Fibroblast of skin of back (primary cell): ENCODE measurements at regions not wholly inside any gene's neighbourhood (a gene's known extent, or its start where the extent isn't known, plus 50 kb on each side); places are given as distances from the start of the nearest gene placed in this dataset.

ENCODE experiments used
- DNase-seq: peaks from one replicate; pipeline ENCODE4 v3.0.0-alpha.2; 2013

GRCh38 chr14:54209511-54210250 is 187.1 kb upstream of the CDKN3 start:
- peak; percentile 69 for DNase-seq

GRCh38 chr14:54211551-54212308 is 185.1 kb upstream of the CDKN3 start:
- DNase-seq, result peak; percentile 91

- peak; percentile 3 for DNase-seq
These were observed 183.3 kb upstream of the CDKN3 start for GRCh38 chr14:54213536-54213935.

- no peak for DNase-seq
These were observed 180.0 kb upstream of the CDKN3 start for GRCh38 chr14:54216827-54217226.

GRCh38 chr14:54219261-54220070 is 177.3 kb upstream of the CDKN3 start:
- no peak for DNase-seq

- DNase-seq, result no peak
These were observed 176.6 kb upstream of the CDKN3 start for GRCh38 chr14:54220071-54220703.

- DNase-seq, result no peak
These were observed 175.9 kb upstream of the CDKN3 start for GRCh38 chr14:54220704-54221431.

GRCh38 chr14:54221432-54221803 is 175.4 kb upstream of the CDKN3 start:
- DNase-seq, result no peak

- DNase-seq, result no peak
These were observed 174.8 kb upstream of the CDKN3 start for GRCh38 chr14:54221971-54222370.

- DNase-seq, result no peak
These were observed 172.9 kb upstream of the CDKN3 start for GRCh38 chr14:54223831-54224402.

- no peak for DNase-seq
These were observed 171.2 kb upstream of the CDKN3 start for GRCh38 chr14:54225457-54226060.

GRCh38 chr14:54226103-54226502 is 170.7 kb upstream of the CDKN3 start:
- no peak for DNase-seq

GRCh38 chr14:54226558-54226957 is 170.2 kb upstream of the CDKN3 start:
- DNase-seq, result no peak

GRCh38 chr14:54229136-54229535 is 167.7 kb upstream of the CDKN3 start:
- no peak for DNase-seq

GRCh38 chr14:54230645-54231044 is 166.2 kb upstream of the CDKN3 start:
- DNase-seq, result no peak

GRCh38 chr14:54232735-54233134 is 164.1 kb upstream of the CDKN3 start:
- no peak for DNase-seq

- DNase-seq, result no peak
These were observed 155.3 kb upstream of the CDKN3 start for GRCh38 chr14:54241517-54241916.

GRCh38 chr14:54251356-54251755 is 145.5 kb upstream of the CDKN3 start:
- DNase-seq, result no peak

GRCh38 chr14:54252072-54252730 is 144.6 kb upstream of the CDKN3 start:
- DNase-seq, result peak; percentile 75

- peak; percentile 88 for DNase-seq
These were observed 143.4 kb upstream of the CDKN3 start for GRCh38 chr14:54253195-54253947.
